GM12864 (cell line): ENCODE measurements at regions not wholly inside any gene's neighbourhood (a gene's known extent, or its start where the extent isn't known, plus 50 kb on each side); places are given as distances from the start of the nearest gene placed in this dataset.

Source experiments
- DNase-seq: peaks from one replicate; pipeline ENCODE4 v3.0.0-alpha.2; 2011; ENCODE audit warnings: low read depth
- H3K4me3 ChIP-seq: 2 replicates; pipeline ENCODE4 v1.5.1; 2011; ENCODE audit warnings: mild to moderate bottlenecking, low read depth, low read length, control low read depth
- CTCF ChIP-seq: IDR thresholded peaks from 2 replicates; pipeline ENCODE4 v1.5.1; 2011; ENCODE audit warnings: low read depth, mild to moderate bottlenecking, moderate library complexity, low read length, control low read depth, inconsistent platforms; ENCODE audit errors: missing control alignments

DNA sequence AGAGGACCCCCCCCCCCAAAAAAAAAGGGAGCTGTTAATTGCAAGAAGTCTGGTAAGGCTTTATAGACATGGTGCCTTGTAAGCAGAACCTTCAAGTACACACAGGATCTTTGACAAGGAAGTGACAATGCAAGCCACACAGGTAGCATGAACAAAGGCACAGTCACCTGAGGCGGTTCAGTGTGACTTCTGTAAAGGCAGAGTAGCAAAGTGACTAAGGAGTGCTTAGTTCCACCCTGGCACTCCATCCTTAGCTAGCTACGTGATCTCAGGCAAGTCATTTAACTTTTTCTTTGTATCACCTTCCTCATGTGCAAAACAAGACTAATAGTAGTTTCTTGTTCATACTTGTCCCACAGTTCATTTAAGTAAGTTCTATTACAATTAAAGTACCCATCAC is 282.0 kb downstream of the PRELID2 start:
- TF ChIP-seq CTCF, result no peak
- no peak overlapping the region for H3K4me3 ChIP-seq
- no peak for DNase-seq

- DNase-seq, result no peak
- H3K4me3 ChIP-seq, result no peak overlapping the region
- TF ChIP-seq CTCF, result no peak
Measured at GRCh38 chr5:145551714-145552113, 283.4 kb downstream of the PRELID2 start.

DNA sequence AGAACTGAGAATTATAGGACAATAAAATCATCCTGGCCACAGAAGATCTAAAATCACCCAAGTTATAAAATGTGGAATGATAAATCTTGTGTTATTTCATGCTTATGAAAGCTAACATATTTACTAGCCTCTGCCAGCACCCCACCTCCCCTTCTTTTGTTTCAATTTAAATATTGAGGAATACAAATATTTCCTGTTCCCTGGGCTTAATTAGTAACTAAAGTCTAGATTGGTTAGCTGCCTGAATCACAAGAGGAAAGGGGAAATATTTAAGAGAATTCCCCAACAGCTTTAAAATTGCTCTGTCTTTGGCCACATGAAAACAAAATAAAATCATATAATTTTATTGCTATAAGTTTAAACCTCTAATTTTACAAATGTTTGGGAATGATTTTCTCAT is 287.0 kb downstream of the PRELID2 start:
- no peak for DNase-seq
- H3K4me3 ChIP-seq, result no peak overlapping the region
- no peak for TF ChIP-seq CTCF

DNA sequence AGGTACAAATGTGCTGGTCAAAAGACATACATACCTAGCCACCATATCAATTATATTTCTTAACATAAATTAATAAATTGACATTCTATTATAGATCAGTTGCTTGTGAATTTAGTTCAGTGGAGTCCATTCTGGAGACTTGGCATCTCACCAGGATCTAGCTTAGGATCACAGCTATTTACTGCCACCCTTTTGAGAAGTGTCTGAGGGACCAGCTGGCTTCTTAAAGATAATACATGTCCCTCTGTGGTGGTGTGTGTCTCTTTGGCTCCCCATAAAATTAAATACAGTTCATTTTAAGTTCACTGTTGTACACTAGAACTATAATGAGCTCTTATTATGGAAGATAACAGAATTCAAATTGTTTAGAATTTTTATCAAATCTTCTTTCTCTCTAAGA is 290.7 kb downstream of the PRELID2 start:
- TF ChIP-seq CTCF, result no peak
- no peak for DNase-seq
- H3K4me3 ChIP-seq, result no peak overlapping the region

- no peak for TF ChIP-seq CTCF
- H3K4me3 ChIP-seq, result no peak overlapping the region
- no peak for DNase-seq
Measured at GRCh38 chr5:145543968-145544367, 291.2 kb downstream of the PRELID2 start.

DNA sequence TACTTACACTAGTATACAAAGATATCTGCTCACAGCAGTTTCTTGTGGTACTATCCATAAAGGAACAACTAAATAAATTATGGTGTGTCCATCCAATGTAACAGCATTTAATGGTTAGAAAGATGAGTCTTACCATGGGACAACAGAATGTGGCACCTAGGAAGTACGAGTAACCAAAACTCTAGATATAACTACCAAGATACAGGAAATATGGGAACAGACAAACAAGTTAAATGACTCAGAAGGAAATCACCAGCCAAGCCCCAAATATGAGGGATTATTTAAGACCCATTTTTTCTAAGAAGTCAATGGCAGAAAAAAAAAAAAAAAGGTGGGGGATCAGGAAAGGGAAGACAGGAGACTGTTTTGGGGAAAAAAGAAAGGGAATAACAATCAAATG is 294.8 kb downstream of the PRELID2 start:
- DNase-seq, result no peak
- TF ChIP-seq CTCF, result no peak
- no peak overlapping the region for H3K4me3 ChIP-seq

DNA sequence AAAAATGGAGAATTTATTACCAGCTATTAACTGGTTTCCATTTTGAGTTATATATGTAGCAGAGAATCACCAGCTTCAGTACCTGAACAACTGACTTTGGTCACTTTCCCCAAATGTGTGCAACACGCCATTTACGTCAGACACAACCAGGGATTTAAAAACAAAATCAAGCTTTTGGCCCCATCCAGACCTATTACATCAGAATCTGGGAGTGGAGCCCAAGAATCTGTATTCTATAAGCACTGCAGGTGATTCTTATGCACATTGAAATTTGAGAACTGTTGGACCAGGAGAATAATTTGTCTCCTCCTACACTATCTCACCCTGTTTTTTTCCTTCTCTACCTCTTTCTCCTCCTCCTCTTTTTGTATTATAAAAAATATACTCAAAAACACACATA is 295.9 kb downstream of the PRELID2 start:
- no peak for TF ChIP-seq CTCF
- no peak overlapping the region for H3K4me3 ChIP-seq
- DNase-seq, result no peak
